Ishikawa (cell line): ENCODE measurements at regions not wholly inside any gene's neighbourhood (a gene's known extent, or its start where the extent isn't known, plus 50 kb on each side); places are given as distances from the start of the nearest gene placed in this dataset.

Source experiments
- CREB1 ChIP-seq: IDR thresholded peaks from 2 replicates; pipeline ENCODE4 v1.6.1; 2012; ENCODE audit warnings: low read depth
- EP300 ChIP-seq: IDR thresholded peaks from 2 replicates; pipeline ENCODE4 v1.6.1; 2012; ENCODE audit warnings: borderline replicate concordance
- FOXM1 ChIP-seq: IDR thresholded peaks from 2 replicates; pipeline ENCODE4 v1.6.1; 2012; ENCODE audit warnings: low read depth, borderline replicate concordance
- MAX ChIP-seq: IDR thresholded peaks from 2 replicates; pipeline ENCODE4 v1.6.1; 2012
- RAD21 ChIP-seq: IDR thresholded peaks from 2 replicates; pipeline ENCODE4 v1.6.1; 2012; ENCODE audit warnings: low read depth
- REST ChIP-seq: IDR thresholded peaks from 2 replicates; pipeline ENCODE4 v1.6.1; 2012; ENCODE audit warnings: low read depth, mild to moderate bottlenecking
- TAF1 ChIP-seq: IDR thresholded peaks from 2 replicates; pipeline ENCODE4 v1.6.1; 2012; ENCODE audit warnings: low read depth, mild to moderate bottlenecking
- TCF12 ChIP-seq: IDR thresholded peaks from 2 replicates; pipeline ENCODE4 v1.6.1; 2012; ENCODE audit warnings: low read depth
- TEAD4 ChIP-seq: IDR thresholded peaks from 2 replicates; pipeline ENCODE4 v1.6.1; 2012

- TF ChIP-seq RAD21 (no peak), TAF1 (no peak), MAX (no peak), EP300 (no peak), REST (no peak), TEAD4 (no peak), TCF12 (no peak), FOXM1 (no peak), CREB1 (no peak)
Observed at GRCh38 chr4:162782778-162783525, 383.7 kb downstream of the NAF1 start.
